ENCODE measurements at regions not wholly inside any gene's neighbourhood (a gene's known extent, or its start where the extent isn't known, plus 50 kb on each side); places are given as distances from the start of the nearest gene placed in this dataset.
"Not testable (repeated sequence)": the region's sequence is repeated elsewhere in the genome, so short reads cannot be mapped to it uniquely, and the experiment has no call there.

- DNase-seq, result no peak
Measured at GRCh38 chr2:83860320-83860719, 598.8 kb downstream of the SUCLG1 start.

- no peak for DNase-seq
Measured at GRCh38 chr2:83859553-83859952, 599.5 kb downstream of the SUCLG1 start.

- no peak for DNase-seq
Measured at GRCh38 chr2:83851066-83851465, 608.0 kb downstream of the SUCLG1 start.

GRCh38 chr2:83850071-83850725 lies 608.9 kb downstream of the SUCLG1 start:
- DNase-seq, result no peak

- no peak for DNase-seq
Measured at GRCh38 chr2:83844490-83844889, 614.6 kb downstream of the SUCLG1 start.

- DNase-seq, result no peak
Measured at GRCh38 chr2:83842421-83842820, 616.7 kb downstream of the SUCLG1 start.

GRCh38 chr2:83837823-83838222 lies 621.3 kb downstream of the SUCLG1 start:
- DNase-seq, result no peak

GRCh38 chr2:83827618-83828017 lies 631.5 kb downstream of the SUCLG1 start:
- no peak for DNase-seq

GRCh38 chr2:83826577-83826976 lies 632.5 kb downstream of the SUCLG1 start:
- DNase-seq, result no peak

GRCh38 chr2:83823229-83823628 lies 635.9 kb downstream of the SUCLG1 start:
- DNase-seq, result no peak

GRCh38 chr2:83817511-83817910 lies 641.6 kb downstream of the SUCLG1 start:
- DNase-seq, result no peak

- no peak for DNase-seq
Measured at GRCh38 chr2:83808878-83809277, 650.2 kb downstream of the SUCLG1 start.

GRCh38 chr2:83802604-83803003 lies 656.5 kb downstream of the SUCLG1 start:
- DNase-seq, result no peak

- DNase-seq, result no peak
Measured at GRCh38 chr2:83795777-83796176, 663.3 kb downstream of the SUCLG1 start.

- DNase-seq, result not testable (repeated sequence)
Measured at GRCh38 chr2:83790467-83790866, 668.6 kb downstream of the SUCLG1 start.

- not testable (repeated sequence) for DNase-seq
Measured at GRCh38 chr2:83789674-83790073, 669.4 kb downstream of the SUCLG1 start.

- not testable (repeated sequence) for DNase-seq
Measured at GRCh38 chr2:83788938-83789566, 670.0 kb downstream of the SUCLG1 start.

GRCh38 chr2:83787189-83787588 lies 671.9 kb downstream of the SUCLG1 start:
- DNase-seq, result no peak

GRCh38 chr2:83786140-83786539 lies 672.9 kb downstream of the SUCLG1 start:
- DNase-seq, result no peak

- DNase-seq, result no peak
Measured at GRCh38 chr2:83784947-83785346, 674.1 kb downstream of the SUCLG1 start.

- no peak for DNase-seq
Measured at GRCh38 chr2:83784315-83784714, 674.8 kb downstream of the SUCLG1 start.

- no peak for DNase-seq
Measured at GRCh38 chr2:83782122-83782521, 677.0 kb downstream of the SUCLG1 start.

GRCh38 chr2:83764447-83765005 lies 694.6 kb downstream of the SUCLG1 start:
- no peak for DNase-seq

- no peak for DNase-seq
Measured at GRCh38 chr2:83757329-83757728, 701.8 kb downstream of the SUCLG1 start.

GRCh38 chr2:83756219-83756618 lies 702.9 kb downstream of the SUCLG1 start:
- no peak for DNase-seq

Data from activated CD4-positive, alpha-beta T cell treated with anti-CD3 and anti-CD28 coated beads for 1 hour (primary cell).